ENCODE measurements at regions not wholly inside any gene's neighbourhood (a gene's known extent, or its start where the extent isn't known, plus 50 kb on each side); places are given as distances from the start of the nearest gene placed in this dataset.

GRCh38 chr2:195500879-195501278 is 156.1 kb upstream of the SLC39A10 start:
- TF ChIP-seq, protein P1, sequence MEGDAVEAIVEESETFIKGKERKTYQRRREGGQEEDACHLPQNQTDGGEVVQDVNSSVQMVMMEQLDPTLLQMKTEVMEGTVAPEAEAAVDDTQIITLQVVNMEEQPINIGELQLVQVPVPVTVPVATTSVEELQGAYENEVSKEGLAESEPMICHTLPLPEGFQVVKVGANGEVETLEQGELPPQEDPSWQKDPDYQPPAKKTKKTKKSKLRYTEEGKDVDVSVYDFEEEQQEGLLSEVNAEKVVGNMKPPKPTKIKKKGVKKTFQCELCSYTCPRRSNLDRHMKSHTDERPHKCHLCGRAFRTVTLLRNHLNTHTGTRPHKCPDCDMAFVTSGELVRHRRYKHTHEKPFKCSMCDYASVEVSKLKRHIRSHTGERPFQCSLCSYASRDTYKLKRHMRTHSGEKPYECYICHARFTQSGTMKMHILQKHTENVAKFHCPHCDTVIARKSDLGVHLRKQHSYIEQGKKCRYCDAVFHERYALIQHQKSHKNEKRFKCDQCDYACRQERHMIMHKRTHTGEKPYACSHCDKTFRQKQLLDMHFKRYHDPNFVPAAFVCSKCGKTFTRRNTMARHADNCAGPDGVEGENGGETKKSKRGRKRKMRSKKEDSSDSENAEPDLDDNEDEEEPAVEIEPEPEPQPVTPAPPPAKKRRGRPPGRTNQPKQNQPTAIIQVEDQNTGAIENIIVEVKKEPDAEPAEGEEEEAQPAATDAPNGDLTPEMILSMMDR (IDR thresholded peaks at IDR 0.05) = no peak
- TF ChIP-seq POLR2AphosphoS5 (IDR thresholded peaks at IDR 0.05) = no peak
- TF ChIP-seq POLR2A (IDR thresholded peaks at IDR 0.05) = no peak

Data from stomach (tissue), 4 donors.